OCI-LY3 (cell line): ENCODE measurements at regions not wholly inside any gene's neighbourhood (a gene's known extent, or its start where the extent isn't known, plus 50 kb on each side); places are given as distances from the start of the nearest gene placed in this dataset.

Experiments used
- EZH2phosphoT487 ChIP-seq: fragments of 200-600 bp; shearing (Covaris generic); IDR thresholded peaks from 2 replicates; pipeline ENCODE4 v1.6.1; 2018; ENCODE audit warnings: antibody characterized with exemption, mixed run types, low read depth
- TF ChIP-seq, protein P1 (sequence below): fragments of 200-600, 300-600 bp; sonication (generic); IDR thresholded peaks from 2 replicates; pipeline ENCODE4 v1.5.1; 2014; ENCODE audit warnings: antibody characterized with exemption, low read length, low read depth

- TF ChIP-seq, protein P1, sequence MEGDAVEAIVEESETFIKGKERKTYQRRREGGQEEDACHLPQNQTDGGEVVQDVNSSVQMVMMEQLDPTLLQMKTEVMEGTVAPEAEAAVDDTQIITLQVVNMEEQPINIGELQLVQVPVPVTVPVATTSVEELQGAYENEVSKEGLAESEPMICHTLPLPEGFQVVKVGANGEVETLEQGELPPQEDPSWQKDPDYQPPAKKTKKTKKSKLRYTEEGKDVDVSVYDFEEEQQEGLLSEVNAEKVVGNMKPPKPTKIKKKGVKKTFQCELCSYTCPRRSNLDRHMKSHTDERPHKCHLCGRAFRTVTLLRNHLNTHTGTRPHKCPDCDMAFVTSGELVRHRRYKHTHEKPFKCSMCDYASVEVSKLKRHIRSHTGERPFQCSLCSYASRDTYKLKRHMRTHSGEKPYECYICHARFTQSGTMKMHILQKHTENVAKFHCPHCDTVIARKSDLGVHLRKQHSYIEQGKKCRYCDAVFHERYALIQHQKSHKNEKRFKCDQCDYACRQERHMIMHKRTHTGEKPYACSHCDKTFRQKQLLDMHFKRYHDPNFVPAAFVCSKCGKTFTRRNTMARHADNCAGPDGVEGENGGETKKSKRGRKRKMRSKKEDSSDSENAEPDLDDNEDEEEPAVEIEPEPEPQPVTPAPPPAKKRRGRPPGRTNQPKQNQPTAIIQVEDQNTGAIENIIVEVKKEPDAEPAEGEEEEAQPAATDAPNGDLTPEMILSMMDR, result no peak
- no peak for TF ChIP-seq EZH2phosphoT487
These were observed 70.2 kb upstream of the ERRFI1 start for GRCh38 chr1:8096105-8097011.
